Keratinocyte (primary cell): ENCODE measurements at regions not wholly inside any gene's neighbourhood (a gene's known extent, or its start where the extent isn't known, plus 50 kb on each side); places are given as distances from the start of the nearest gene placed in this dataset.

Source experiments
- EZH2 ChIP-seq: IDR thresholded peaks from one replicate; pipeline ENCODE4 v1.6.1; 2012; ENCODE audit warnings: inconsistent platforms, mild to moderate bottlenecking, low read length, moderate library complexity
- TF ChIP-seq, protein P1 (sequence below), 3 experiments: IDR thresholded peaks in 1 of 3; conservative IDR thresholded peaks in 1 of 3; optimal IDR thresholded peaks in 1 of 3; 2 replicates in 2 of 3; 3 replicates in 1 of 3; pipeline versions ENCODE3 to v1.5.1; 2011; ENCODE audit warnings: low read length in 3 of 3, mild to moderate bottlenecking in 3 of 3, moderate library complexity in 2 of 3, control low read depth in 1 of 3, inconsistent platforms in 1 of 3; ENCODE audit not compliant: insufficient read depth in 2 of 3; ENCODE audit errors: extremely low read depth in 1 of 3

DNA sequence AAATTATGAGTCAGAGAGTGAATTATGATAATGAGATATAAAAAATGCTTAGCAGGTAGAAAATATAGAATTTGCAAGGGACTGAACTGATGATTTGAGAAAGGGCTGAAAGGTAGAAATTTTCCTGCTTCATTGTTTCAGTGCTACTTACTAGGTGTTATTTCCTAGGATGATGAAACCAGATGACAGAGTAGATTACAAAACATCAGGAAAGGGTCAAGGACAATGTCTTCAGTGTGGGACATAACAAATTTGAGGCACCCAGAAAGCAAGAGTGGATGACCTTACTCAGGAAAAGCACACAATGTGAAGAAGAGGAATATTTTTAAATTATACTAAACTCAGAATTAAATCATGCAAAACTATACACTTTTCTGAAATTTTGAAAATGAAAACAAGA is 102.1 kb downstream of the SHCBP1 start:
- TF ChIP-seq, protein P1, sequence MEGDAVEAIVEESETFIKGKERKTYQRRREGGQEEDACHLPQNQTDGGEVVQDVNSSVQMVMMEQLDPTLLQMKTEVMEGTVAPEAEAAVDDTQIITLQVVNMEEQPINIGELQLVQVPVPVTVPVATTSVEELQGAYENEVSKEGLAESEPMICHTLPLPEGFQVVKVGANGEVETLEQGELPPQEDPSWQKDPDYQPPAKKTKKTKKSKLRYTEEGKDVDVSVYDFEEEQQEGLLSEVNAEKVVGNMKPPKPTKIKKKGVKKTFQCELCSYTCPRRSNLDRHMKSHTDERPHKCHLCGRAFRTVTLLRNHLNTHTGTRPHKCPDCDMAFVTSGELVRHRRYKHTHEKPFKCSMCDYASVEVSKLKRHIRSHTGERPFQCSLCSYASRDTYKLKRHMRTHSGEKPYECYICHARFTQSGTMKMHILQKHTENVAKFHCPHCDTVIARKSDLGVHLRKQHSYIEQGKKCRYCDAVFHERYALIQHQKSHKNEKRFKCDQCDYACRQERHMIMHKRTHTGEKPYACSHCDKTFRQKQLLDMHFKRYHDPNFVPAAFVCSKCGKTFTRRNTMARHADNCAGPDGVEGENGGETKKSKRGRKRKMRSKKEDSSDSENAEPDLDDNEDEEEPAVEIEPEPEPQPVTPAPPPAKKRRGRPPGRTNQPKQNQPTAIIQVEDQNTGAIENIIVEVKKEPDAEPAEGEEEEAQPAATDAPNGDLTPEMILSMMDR (optimal IDR thresholded peaks at IDR 0.05 in 1 of 3, IDR thresholded peaks at IDR 0.05 in 1 of 3, conservative IDR thresholded peaks at IDR 0.05 in 1 of 3; ENCODE audit: extremely low read depth in 1 of 3, insufficient read depth in 2 of 3, low read length in 3 of 3), result no peak
- TF ChIP-seq EZH2, result no peak
